Karpas-422 (cell line): ENCODE measurements at regions not wholly inside any gene's neighbourhood (a gene's known extent, or its start where the extent isn't known, plus 50 kb on each side); places are given as distances from the start of the nearest gene placed in this dataset.

Experiments
- DNase-seq: peaks from one replicate; pipeline ENCODE4 v3.0.0-alpha.2; 2015
- H2AFZ ChIP-seq: fragments of 200-600 bp; sonication (generic); 2 replicates; pipeline ENCODE4 v1.6.1; 2014; ENCODE audit warnings: antibody characterized with exemption, low read length, mixed read lengths
- H3K27ac ChIP-seq: fragments of 200-600 bp; sonication (generic); 2 replicates; pipeline ENCODE4 v1.5.1; 2014; ENCODE audit warnings: mild to moderate bottlenecking, low read length, moderate library complexity
- H3K27me3 ChIP-seq: fragments of 200-600 bp; sonication (generic); 2 replicates; pipeline ENCODE4 v1.6.1; 2014; ENCODE audit warnings: low read length, mixed read lengths
- H3K36me3 ChIP-seq: fragments of 200-600 bp; sonication (generic); 2 replicates; pipeline ENCODE4 v1.6.1; 2014; ENCODE audit warnings: low read length, mixed read lengths; ENCODE audit not compliant: insufficient read depth
- H3K4me1 ChIP-seq: fragments of 200-600 bp; sonication (generic); 2 replicates; pipeline ENCODE4 v1.6.1; 2014; ENCODE audit warnings: mild to moderate bottlenecking, low read length, mixed read lengths
- H3K4me2 ChIP-seq: fragments of 200-600 bp; sonication (generic); 2 replicates; pipeline ENCODE4 v1.6.1; 2014; ENCODE audit warnings: low read length, low read depth, mild to moderate bottlenecking; ENCODE audit not compliant: poor library complexity, severe bottlenecking
- H3K4me3 ChIP-seq: fragments of 200-600 bp; sonication (generic); 2 replicates; pipeline ENCODE4 v1.5.1; 2014; ENCODE audit warnings: mild to moderate bottlenecking, antibody characterized with exemption, low read length, mixed read lengths
- H3K79me2 ChIP-seq: fragments of 200-600 bp; sonication (generic); 2 replicates; pipeline ENCODE4 v1.6.1; 2014; ENCODE audit warnings: mild to moderate bottlenecking, low read length, mixed read lengths
- H3K9ac ChIP-seq: fragments of 200-600 bp; sonication (generic); 2 replicates; pipeline ENCODE4 v1.6.0; 2014; ENCODE audit warnings: low read length
- H3K9me2 ChIP-seq: fragments of 200-600 bp; sonication (generic), shearing (Covaris generic); replicated peaks from 2 replicates; pipeline ENCODE4 v1.6.0; 2014; ENCODE audit warnings: mild to moderate bottlenecking, low read length, moderate library complexity; ENCODE audit not compliant: insufficient read depth
- H3K9me3 ChIP-seq: fragments of 300-700, 200-600 bp; sonication (generic); 2 replicates; pipeline ENCODE4 v1.6.1; 2014; ENCODE audit warnings: low read length, mixed read lengths
- H4K20me1 ChIP-seq: fragments of 200-600 bp; sonication (generic); 2 replicates; pipeline ENCODE4 v1.6.1; 2014; ENCODE audit warnings: mild to moderate bottlenecking, antibody characterized with exemption, low read length, low read depth; ENCODE audit not compliant: insufficient read depth

DNA sequence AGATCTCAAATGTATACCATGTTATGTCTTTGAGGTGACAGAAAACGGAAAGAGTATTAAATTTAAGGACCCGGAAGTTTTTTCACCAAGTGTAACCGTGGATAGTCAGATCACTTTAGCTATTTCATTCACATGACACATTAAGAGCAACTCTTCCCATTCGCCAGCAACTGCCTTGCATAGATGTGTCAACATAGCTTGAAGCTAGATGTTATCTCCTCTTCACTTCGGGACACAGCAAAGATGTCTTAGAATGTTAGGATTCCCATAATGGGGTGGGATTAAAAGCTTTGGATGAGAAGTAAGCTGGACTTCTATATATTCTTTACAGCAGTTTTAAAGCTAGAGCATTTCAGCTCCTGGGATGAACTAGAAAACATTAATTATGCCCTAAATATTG lies 1135.9 kb upstream of the PCDH20 start:
- Histone ChIP-seq H3K4me1 (peaks cover 4% of the 10 kb centered on the region; the same call in 1 of the 2 replicates), H3K9me2 (no peaks in the 10 kb centered on the region), H4K20me1 (no peaks in the 10 kb centered on the region), H3K79me2 (no peaks in the 10 kb centered on the region), H3K9ac (no peak overlapping the region), H3K27me3 (no peaks in the 10 kb centered on the region), H3K36me3 (no peaks in the 10 kb centered on the region), H2AFZ (peak overlapping the region; percentile 91), H3K4me2 (no peak overlapping the region), H3K9me3 (no peaks in the 10 kb centered on the region), H3K4me3 (no peak overlapping the region), H3K27ac (no peak overlapping the region)
- DNase-seq: no peak

DNA sequence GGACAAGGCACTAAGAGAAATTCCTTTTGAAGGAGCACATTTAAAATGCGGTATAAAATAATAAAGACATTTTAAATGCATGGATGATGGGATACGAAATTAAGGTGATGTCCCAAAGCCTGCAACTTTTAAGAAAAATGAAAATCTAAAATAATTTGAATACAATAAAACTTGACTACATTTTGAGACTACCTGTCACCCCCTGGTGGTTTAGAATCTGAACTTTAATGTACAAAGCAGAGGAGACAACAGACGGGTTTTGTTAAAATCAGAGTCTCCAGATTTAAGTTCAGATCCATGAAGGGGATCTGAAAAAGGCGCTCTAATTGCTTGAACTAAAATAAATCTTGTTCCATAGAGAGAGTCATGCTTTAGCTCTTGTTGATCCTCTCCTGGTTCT lies 1129.3 kb upstream of the PCDH20 start:
- DNase-seq: no peak
- Histone ChIP-seq H3K4me3 (no peak overlapping the region), H3K9ac (no peak overlapping the region), H3K36me3 (no peaks in the 10 kb centered on the region), H3K79me2 (no peaks in the 10 kb centered on the region), H3K27ac (no peak overlapping the region), H2AFZ (peak overlapping the region; percentile 32; the same call in 1 of the 2 replicates), H3K27me3 (no peaks in the 10 kb centered on the region), H3K4me2 (no peak overlapping the region), H3K9me2 (no peaks in the 10 kb centered on the region), H3K4me1 (no peaks in the 10 kb centered on the region), H4K20me1 (no peaks in the 10 kb centered on the region), H3K9me3 (no peaks in the 10 kb centered on the region)

DNA sequence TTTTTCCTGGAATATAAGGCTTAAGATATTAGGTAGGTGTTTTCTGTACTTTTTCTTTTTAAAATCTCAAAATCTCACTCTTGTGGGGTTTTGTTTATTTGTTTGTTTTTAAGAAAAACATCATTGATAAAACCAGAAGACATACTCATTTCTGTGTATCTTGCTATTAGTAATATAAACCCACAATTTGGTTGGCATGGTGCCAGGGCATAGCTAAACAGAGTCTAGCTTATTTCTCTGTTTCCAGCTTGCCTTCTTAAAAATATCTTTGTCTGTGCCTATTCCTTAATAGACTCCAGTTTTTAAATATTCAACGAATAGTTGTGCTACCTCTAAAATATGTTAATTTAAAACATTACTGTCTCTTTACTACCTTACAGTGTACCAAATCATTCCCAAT lies 1121.9 kb upstream of the PCDH20 start:
- no peak overlapping the region for H2AFZ ChIP-seq
- H3K4me3 ChIP-seq: no peak overlapping the region
- no peaks in the 10 kb centered on the region for H3K9me3 ChIP-seq
- no peaks in the 10 kb centered on the region for H3K4me1 ChIP-seq
- no peaks in the 10 kb centered on the region for H3K79me2 ChIP-seq
- no peak overlapping the region for H3K9ac ChIP-seq
- no peaks in the 10 kb centered on the region for H3K36me3 ChIP-seq
- H3K4me2 ChIP-seq: no peak overlapping the region
- no peak for DNase-seq
- no peak overlapping the region for H3K27ac ChIP-seq
- no peaks in the 10 kb centered on the region for H3K9me2 ChIP-seq
- H3K27me3 ChIP-seq: no peaks in the 10 kb centered on the region
- H4K20me1 ChIP-seq: no peaks in the 10 kb centered on the region

DNA sequence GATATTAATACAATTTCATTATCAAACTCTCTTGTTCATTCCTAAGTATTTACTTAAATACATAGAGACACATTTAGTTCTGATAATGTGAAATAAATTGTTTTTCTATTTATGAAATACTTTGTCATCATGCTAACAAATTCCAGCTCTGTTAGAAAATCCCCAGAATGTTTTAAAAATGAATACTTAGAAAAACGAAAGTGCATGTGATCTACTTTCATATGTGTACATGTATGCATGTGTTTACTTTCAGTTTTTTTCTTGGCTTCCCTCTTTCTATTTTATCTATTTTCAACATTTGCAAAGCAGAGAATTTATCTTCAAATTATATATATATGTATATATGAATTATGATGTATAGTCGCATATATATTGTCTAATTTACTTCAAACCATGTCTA lies 1110.0 kb upstream of the PCDH20 start:
- H3K9me3 ChIP-seq: no peaks in the 10 kb centered on the region
- no peak overlapping the region for H3K9ac ChIP-seq
- no peak overlapping the region for H3K4me2 ChIP-seq
- no peak overlapping the region for H2AFZ ChIP-seq
- H4K20me1 ChIP-seq: no peaks in the 10 kb centered on the region
- H3K79me2 ChIP-seq: no peaks in the 10 kb centered on the region
- DNase-seq: no peak
- H3K9me2 ChIP-seq: no peaks in the 10 kb centered on the region
- no peaks in the 10 kb centered on the region for H3K4me1 ChIP-seq
- H3K27ac ChIP-seq: no peak overlapping the region
- no peaks in the 10 kb centered on the region for H3K27me3 ChIP-seq
- no peaks in the 10 kb centered on the region for H3K36me3 ChIP-seq
- H3K4me3 ChIP-seq: no peak overlapping the region

- DNase-seq: no peak
- H3K4me2 ChIP-seq: no peak overlapping the region
- no peaks in the 10 kb centered on the region for H3K4me1 ChIP-seq
- no peaks in the 10 kb centered on the region for H3K27me3 ChIP-seq
- no peaks in the 10 kb centered on the region for H3K9me2 ChIP-seq
- no peaks in the 10 kb centered on the region for H3K36me3 ChIP-seq
- no peaks in the 10 kb centered on the region for H3K9me3 ChIP-seq
- no peaks in the 10 kb centered on the region for H3K79me2 ChIP-seq
- H4K20me1 ChIP-seq: no peaks in the 10 kb centered on the region
- H3K9ac ChIP-seq: no peak overlapping the region
- no peak overlapping the region for H3K27ac ChIP-seq
- peak overlapping the region; percentile 2; the same call in 1 of the 2 replicates for H2AFZ ChIP-seq
- H3K4me3 ChIP-seq: no peak overlapping the region
Measured at GRCh38 chr13:62524498-62524897, 1108.8 kb upstream of the PCDH20 start.

- no peaks in the 10 kb centered on the region for H3K36me3 ChIP-seq
- H3K9ac ChIP-seq: no peak overlapping the region
- no peaks in the 10 kb centered on the region for H3K27me3 ChIP-seq
- no peaks in the 10 kb centered on the region for H3K4me1 ChIP-seq
- H4K20me1 ChIP-seq: no peaks in the 10 kb centered on the region
- H3K27ac ChIP-seq: no peak overlapping the region
- DNase-seq: no peak
- H3K79me2 ChIP-seq: no peaks in the 10 kb centered on the region
- no peak overlapping the region for H3K4me3 ChIP-seq
- no peaks in the 10 kb centered on the region for H3K9me2 ChIP-seq
- H3K4me2 ChIP-seq: no peak overlapping the region
- H2AFZ ChIP-seq: peak overlapping the region; percentile 2; the same call in 1 of the 2 replicates
- H3K9me3 ChIP-seq: no peaks in the 10 kb centered on the region
Measured at GRCh38 chr13:62524061-62524460, 1108.4 kb upstream of the PCDH20 start.

GRCh38 chr13:62512194-62513141 lies 1096.8 kb upstream of the PCDH20 start:
- Histone ChIP-seq H4K20me1 (no peaks in the 10 kb centered on the region), H3K27ac (no peak overlapping the region), H3K79me2 (no peaks in the 10 kb centered on the region), H3K4me1 (peaks cover 5% of the 10 kb centered on the region), H3K36me3 (no peaks in the 10 kb centered on the region), H3K9me3 (no peaks in the 10 kb centered on the region), H3K4me2 (peak overlapping the region; percentile 28), H3K9me2 (no peaks in the 10 kb centered on the region), H3K9ac (peak overlapping the region; percentile 40), H3K27me3 (no peaks in the 10 kb centered on the region), H2AFZ (peak overlapping the region; percentile 88), H3K4me3 (peak overlapping the region; percentile 22; the same call in 1 of the 2 replicates)
- peak; percentile 89 for DNase-seq

- Histone ChIP-seq H3K4me2 (no peak overlapping the region), H4K20me1 (no peaks in the 10 kb centered on the region), H3K4me1 (peaks cover 5% of the 10 kb centered on the region), H3K9me3 (no peaks in the 10 kb centered on the region), H3K36me3 (no peaks in the 10 kb centered on the region), H3K9ac (no peak overlapping the region), H3K27ac (no peak overlapping the region), H2AFZ (peak overlapping the region; percentile 71), H3K9me2 (no peaks in the 10 kb centered on the region), H3K79me2 (no peaks in the 10 kb centered on the region), H3K4me3 (no peak overlapping the region), H3K27me3 (no peaks in the 10 kb centered on the region)
- DNase-seq: no peak
Measured at GRCh38 chr13:62510906-62511655, 1095.4 kb upstream of the PCDH20 start.
